ENCODE measurements at regions not wholly inside any gene's neighbourhood (a gene's known extent, or its start where the extent isn't known, plus 50 kb on each side); places are given as distances from the start of the nearest gene placed in this dataset.

DNA sequence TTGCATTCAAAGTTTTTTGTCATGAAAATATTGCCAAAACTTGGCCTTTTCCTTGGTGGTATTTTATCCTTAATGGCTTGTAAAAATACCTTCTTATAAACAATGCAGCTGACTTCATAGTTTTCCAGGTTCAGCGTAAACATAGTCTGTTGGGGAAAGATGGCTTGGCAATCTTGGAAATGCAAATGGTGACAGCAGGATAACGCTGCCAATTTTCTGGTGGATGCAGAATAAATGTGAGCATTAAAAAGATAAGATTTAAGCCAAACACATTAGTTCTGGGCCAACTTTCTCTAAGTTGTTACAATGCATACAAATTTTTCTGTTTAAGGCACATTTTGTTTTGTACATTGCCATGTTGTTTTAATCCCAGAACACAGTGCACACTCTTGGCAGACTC lies 147.0 kb upstream of the POU1F1 start:
- TF ChIP-seq CTCF (conservative IDR thresholded peaks at IDR 0.05; ENCODE audit: low read depth, low read length), result no peak
- no peak for TF ChIP-seq CEBPB (IDR thresholded peaks at IDR 0.05; ENCODE audit: low read depth, low read length)
- TF ChIP-seq CHD1 (IDR thresholded peaks at IDR 0.05; ENCODE audit: low read depth, low read length), result no peak
- no peak for TF ChIP-seq POLR2A (IDR thresholded peaks at IDR 0.05; ENCODE audit: low read depth, low read length)
- TF ChIP-seq RAD21 (IDR thresholded peaks at IDR 0.05; ENCODE audit: low read length), result no peak
- no peak for TF ChIP-seq RCOR1 (IDR thresholded peaks at IDR 0.05; ENCODE audit: insufficient replicate concordance, low read length)
- TF ChIP-seq USF2 (IDR thresholded peaks at IDR 0.05; ENCODE audit: low read depth, low read length), result no peak
- no peak for TF ChIP-seq MAFK (IDR thresholded peaks at IDR 0.05; ENCODE audit: low read depth, low read length)
- TF ChIP-seq BHLHE40 (IDR thresholded peaks at IDR 0.05; ENCODE audit: low read depth, low read length), result no peak

All from IMR-90 (cell line).